Type B pancreatic cell (in vitro differentiated cells): ENCODE measurements at regions not wholly inside any gene's neighbourhood (a gene's known extent, or its start where the extent isn't known, plus 50 kb on each side); places are given as distances from the start of the nearest gene placed in this dataset.

Experiments
- DNase-seq: peaks from one replicate; pipeline ENCODE4 v3.0.0; 2021; ENCODE audit warnings: mixed read lengths; ENCODE audit not compliant: unreplicated experiment; ENCODE audit errors: extremely low spot score
- H3K27ac Mint-ChIP-seq: 2 replicates; pipeline ENCODE4 v1.8.0; 2021; ENCODE audit warnings: mild to moderate bottlenecking, mixed read lengths
- H3K27me3 Mint-ChIP-seq: 2 replicates; pipeline ENCODE4 v1.8.0; 2021; ENCODE audit warnings: mixed read lengths
- H3K36me3 Mint-ChIP-seq: 2 replicates; pipeline ENCODE4 v1.8.0; 2021; ENCODE audit warnings: mixed read lengths
- H3K4me1 Mint-ChIP-seq: one replicate; pipeline ENCODE4 v1.8.0; 2021; ENCODE audit warnings: mixed read lengths; ENCODE audit not compliant: unreplicated experiment
- H3K4me3 Mint-ChIP-seq: 2 replicates; pipeline ENCODE4 v1.8.0; 2021; ENCODE audit warnings: mild to moderate bottlenecking, mixed read lengths
- H3K9me3 Mint-ChIP-seq: 2 replicates; pipeline ENCODE4 v1.8.0; 2021; ENCODE audit warnings: mixed read lengths
- CTCF ChIP-seq: fragments of 200-600 bp; sonication (generic); conservative IDR thresholded peaks from 2 replicates; pipeline ENCODE4 v1.5.0; 2021; ENCODE audit warnings: antibody characterized with exemption, mild to moderate bottlenecking

- no peak for DNase-seq
- TF ChIP-seq CTCF, result no peak
- Mint-ChIP-seq H3K9me3 (peaks cover 8% of the 10 kb centered on the region), H3K4me3 (peak overlapping the region; percentile 58), H3K27me3 (no peaks in the 10 kb centered on the region), H3K36me3 (no peaks in the 10 kb centered on the region), H3K4me1 (peaks cover 44% of the 10 kb centered on the region), H3K27ac (peak overlapping the region; percentile 35)
Measured at GRCh38 chr13:105282406-105283285, 1252.8 kb downstream of the EFNB2 start.

- no peak for TF ChIP-seq CTCF
- H3K27ac Mint-ChIP-seq, result no peak overlapping the region
Measured at GRCh38 chr13:105278943-105279381, 1256.5 kb downstream of the EFNB2 start.

GRCh38 chr13:105276571-105276970, 1258.9 kb downstream of the EFNB2 start:
- no peak overlapping the region for H3K27ac Mint-ChIP-seq
- H3K36me3 Mint-ChIP-seq, result no peaks in the 10 kb centered on the region
- H3K4me3 Mint-ChIP-seq, result no peak overlapping the region
- no peaks in the 10 kb centered on the region for H3K27me3 Mint-ChIP-seq
- DNase-seq, result no peak
- TF ChIP-seq CTCF, result no peak
- H3K9me3 Mint-ChIP-seq, result no peaks in the 10 kb centered on the region
- H3K4me1 Mint-ChIP-seq, result peaks cover 21% of the 10 kb centered on the region

More at GRCh38 chr13:105278943-105279381, 1256.5 kb downstream of the EFNB2 start:
- peaks cover 42% of the 10 kb centered on the region for H3K4me1 Mint-ChIP-seq
- H3K36me3 Mint-ChIP-seq, result no peaks in the 10 kb centered on the region
- DNase-seq, result no peak
- H3K9me3 Mint-ChIP-seq, result no peaks in the 10 kb centered on the region
- no peaks in the 10 kb centered on the region for H3K27me3 Mint-ChIP-seq
- no peak overlapping the region for H3K4me3 Mint-ChIP-seq

- no peaks in the 10 kb centered on the region for H3K36me3 Mint-ChIP-seq
- no peak overlapping the region for H3K4me3 Mint-ChIP-seq
- no peaks in the 10 kb centered on the region for H3K9me3 Mint-ChIP-seq
- no peak overlapping the region for H3K27ac Mint-ChIP-seq
- no peak for TF ChIP-seq CTCF
- peaks cover 3% of the 10 kb centered on the region for H3K4me1 Mint-ChIP-seq
- no peak for DNase-seq
- H3K27me3 Mint-ChIP-seq, result no peaks in the 10 kb centered on the region
Measured at GRCh38 chr13:105273665-105274222, 1261.7 kb downstream of the EFNB2 start.

- no peaks in the 10 kb centered on the region for H3K36me3 Mint-ChIP-seq
- no peak overlapping the region for H3K4me3 Mint-ChIP-seq
- no peaks in the 10 kb centered on the region for H3K27me3 Mint-ChIP-seq
- no peaks in the 10 kb centered on the region for H3K4me1 Mint-ChIP-seq
- no peak for TF ChIP-seq CTCF
- no peak for DNase-seq
- no peaks in the 10 kb centered on the region for H3K9me3 Mint-ChIP-seq
- no peak overlapping the region for H3K27ac Mint-ChIP-seq
Measured at GRCh38 chr13:105272660-105273631, 1262.5 kb downstream of the EFNB2 start.
